ENCODE measurements at regions not wholly inside any gene's neighbourhood (a gene's known extent, or its start where the extent isn't known, plus 50 kb on each side); places are given as distances from the start of the nearest gene placed in this dataset.

DNA sequence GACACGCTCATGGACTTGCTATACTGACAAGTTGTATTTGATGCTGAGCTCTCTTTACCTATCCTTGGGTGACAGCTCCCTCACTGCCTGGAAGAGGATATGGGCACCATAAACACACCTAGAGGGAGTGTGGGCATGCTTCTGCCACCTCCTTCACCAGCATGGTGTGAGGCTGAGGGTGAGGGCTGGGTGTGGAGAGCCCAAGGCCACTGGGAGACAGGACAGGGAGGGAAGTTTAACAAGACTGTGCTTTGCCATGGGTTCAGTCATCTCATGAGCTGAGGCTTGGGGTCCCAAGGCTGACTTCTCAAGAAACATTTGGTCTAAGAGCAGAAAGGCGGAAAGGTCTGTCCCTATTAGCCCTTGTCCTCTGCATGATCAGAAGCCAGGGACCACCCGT, 93.6 kb upstream of the ANKRD55 start:
- intact Hi-C loops (cut with DNase I) = no loop called here
- 100% methylated on average over 3 of the region's 3 CpGs for WGBS
- TF ChIP-seq EP300 (IDR thresholded peaks at IDR 0.05) (no peak), POLR2A (IDR thresholded peaks at IDR 0.05; ENCODE audit: low read depth) (no peak), POLR2AphosphoS5 (IDR thresholded peaks at IDR 0.05) (no peak)
- TF ChIP-seq, protein P1, sequence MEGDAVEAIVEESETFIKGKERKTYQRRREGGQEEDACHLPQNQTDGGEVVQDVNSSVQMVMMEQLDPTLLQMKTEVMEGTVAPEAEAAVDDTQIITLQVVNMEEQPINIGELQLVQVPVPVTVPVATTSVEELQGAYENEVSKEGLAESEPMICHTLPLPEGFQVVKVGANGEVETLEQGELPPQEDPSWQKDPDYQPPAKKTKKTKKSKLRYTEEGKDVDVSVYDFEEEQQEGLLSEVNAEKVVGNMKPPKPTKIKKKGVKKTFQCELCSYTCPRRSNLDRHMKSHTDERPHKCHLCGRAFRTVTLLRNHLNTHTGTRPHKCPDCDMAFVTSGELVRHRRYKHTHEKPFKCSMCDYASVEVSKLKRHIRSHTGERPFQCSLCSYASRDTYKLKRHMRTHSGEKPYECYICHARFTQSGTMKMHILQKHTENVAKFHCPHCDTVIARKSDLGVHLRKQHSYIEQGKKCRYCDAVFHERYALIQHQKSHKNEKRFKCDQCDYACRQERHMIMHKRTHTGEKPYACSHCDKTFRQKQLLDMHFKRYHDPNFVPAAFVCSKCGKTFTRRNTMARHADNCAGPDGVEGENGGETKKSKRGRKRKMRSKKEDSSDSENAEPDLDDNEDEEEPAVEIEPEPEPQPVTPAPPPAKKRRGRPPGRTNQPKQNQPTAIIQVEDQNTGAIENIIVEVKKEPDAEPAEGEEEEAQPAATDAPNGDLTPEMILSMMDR (IDR thresholded peaks at IDR 0.05) = no peak
- H3K36me3 ChIP-seq = no peaks in the 10 kb centered on the region
- no peak overlapping the region for H3K27ac ChIP-seq (replicated peaks in 1 of 4)
- no peak overlapping the region for H3K4me3 ChIP-seq
- H3K9me3 ChIP-seq = no peaks in the 10 kb centered on the region
- H3K27me3 ChIP-seq = no peaks in the 10 kb centered on the region
- DNase-seq (ENCODE audit: extremely low spot score) = no peak
- peaks cover 0 to 6% (median 2%) of the 10 kb centered on the region in 4 donors for H3K4me1 ChIP-seq

DNA sequence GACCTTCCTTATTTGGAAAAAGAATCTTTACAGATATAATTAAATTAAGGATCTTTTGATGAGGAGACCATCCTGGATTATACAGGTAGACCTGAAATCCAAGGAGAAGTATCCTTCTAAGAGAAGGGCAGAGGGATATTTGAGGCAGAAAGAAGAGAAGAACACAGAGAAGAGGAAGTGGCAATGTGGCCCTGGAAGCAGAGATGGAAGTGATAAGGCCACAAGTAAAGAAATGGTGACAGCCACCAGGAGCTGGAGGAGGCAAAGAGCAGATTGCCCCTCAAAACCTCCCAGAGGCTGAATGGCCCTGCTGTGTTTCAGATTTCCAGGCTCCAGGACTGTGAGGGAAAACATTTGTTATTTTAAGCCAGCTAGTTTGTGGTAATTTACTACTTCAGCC, 93.0 kb upstream of the ANKRD55 start:
- intact Hi-C loops (cut with DNase I) = no loop called here
- H3K9me3 ChIP-seq = no peaks in the 10 kb centered on the region
- H3K4me1 ChIP-seq = peaks cover 0 to 6% (median 2%) of the 10 kb centered on the region in 4 donors
- no peak overlapping the region for H3K4me3 ChIP-seq
- no peak overlapping the region for H3K27ac ChIP-seq (replicated peaks in 1 of 4)
- no peaks in the 10 kb centered on the region for H3K36me3 ChIP-seq
- no peaks in the 10 kb centered on the region for H3K27me3 ChIP-seq
- no peak for DNase-seq (ENCODE audit: extremely low spot score)
- TF ChIP-seq, protein P1 (IDR thresholded peaks at IDR 0.05) = no peak
- TF ChIP-seq POLR2A (IDR thresholded peaks at IDR 0.05; ENCODE audit: low read depth) (no peak), EP300 (IDR thresholded peaks at IDR 0.05) (no peak), POLR2AphosphoS5 (IDR thresholded peaks at IDR 0.05) (no peak)

DNA sequence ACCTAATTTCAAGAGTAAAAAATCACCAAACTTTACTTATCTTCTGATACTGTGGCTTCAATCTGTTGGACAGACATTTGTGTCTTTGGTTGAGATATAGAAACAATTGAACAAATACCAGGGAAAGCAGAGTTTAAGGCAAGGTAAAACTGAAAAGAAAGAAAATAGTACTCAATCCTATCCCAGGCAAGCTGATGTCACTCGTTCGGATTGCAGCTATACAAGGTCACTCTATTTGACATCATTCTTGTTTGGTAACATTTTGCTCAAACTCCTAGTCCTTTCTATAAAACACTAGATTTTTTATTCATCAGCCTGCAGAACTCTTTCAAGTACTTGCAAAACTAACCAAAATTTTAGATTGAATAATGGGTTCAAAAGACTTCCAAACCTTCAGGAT, 91.9 kb upstream of the ANKRD55 start:
- H3K4me3 ChIP-seq = no peak overlapping the region
- no peak for DNase-seq (ENCODE audit: extremely low spot score)
- WGBS = 93% methylated on average over 2 of the region's 2 CpGs
- H3K27me3 ChIP-seq = no peaks in the 10 kb centered on the region
- TF ChIP-seq EP300 (IDR thresholded peaks at IDR 0.05) = no peak
- TF ChIP-seq, protein P1 (IDR thresholded peaks at IDR 0.05) = no peak
- TF ChIP-seq POLR2A (IDR thresholded peaks at IDR 0.05; ENCODE audit: low read depth) = no peak
- no peak for TF ChIP-seq POLR2AphosphoS5 (IDR thresholded peaks at IDR 0.05)
- intact Hi-C loops (cut with DNase I) = no loop called here
- H3K9me3 ChIP-seq = no peaks in the 10 kb centered on the region
- H3K27ac ChIP-seq (replicated peaks in 1 of 4) = no peak overlapping the region
- peaks cover under 1 to 6% (median 3%) of the 10 kb centered on the region in 4 donors for H3K4me1 ChIP-seq
- H3K36me3 ChIP-seq = no peaks in the 10 kb centered on the region

DNA sequence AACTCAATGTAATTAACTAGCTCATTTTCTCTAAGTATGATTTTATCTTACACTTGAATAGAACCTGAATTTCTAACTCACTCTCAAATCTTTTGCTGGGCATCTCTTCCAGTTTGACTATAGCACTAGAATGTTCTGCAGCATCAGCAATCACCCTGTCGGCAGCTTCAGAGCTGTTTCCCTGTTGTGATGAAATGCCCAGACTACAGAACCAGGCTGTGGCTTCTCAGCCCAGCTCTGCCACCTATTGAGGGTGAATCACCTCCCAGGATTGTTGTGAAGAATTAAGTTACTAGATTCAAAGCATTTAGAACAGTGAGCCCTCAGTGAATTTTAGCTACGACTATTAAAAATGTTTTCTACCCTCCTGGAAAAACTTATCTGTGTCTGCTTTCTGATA, 90.4 kb upstream of the ANKRD55 start:
- H3K4me3 ChIP-seq = no peak overlapping the region
- intact Hi-C loops (cut with DNase I) = no loop called here
- no peak for TF ChIP-seq EP300 (IDR thresholded peaks at IDR 0.05)
- TF ChIP-seq, protein P1 (IDR thresholded peaks at IDR 0.05) = no peak
- TF ChIP-seq POLR2AphosphoS5 (IDR thresholded peaks at IDR 0.05) = no peak
- no peak for TF ChIP-seq POLR2A (IDR thresholded peaks at IDR 0.05; ENCODE audit: low read depth)
- H3K4me1 ChIP-seq = peaks cover 0 to 11% (median 5%) of the 10 kb centered on the region in 4 donors
- 79% methylated on average over 2 of the region's 2 CpGs for WGBS
- no peaks in the 10 kb centered on the region for H3K27me3 ChIP-seq
- H3K27ac ChIP-seq (replicated peaks in 1 of 4) = no peak overlapping the region
- no peaks in the 10 kb centered on the region for H3K9me3 ChIP-seq
- H3K36me3 ChIP-seq = no peaks in the 10 kb centered on the region
- DNase-seq (ENCODE audit: extremely low spot score) = no peak

DNA sequence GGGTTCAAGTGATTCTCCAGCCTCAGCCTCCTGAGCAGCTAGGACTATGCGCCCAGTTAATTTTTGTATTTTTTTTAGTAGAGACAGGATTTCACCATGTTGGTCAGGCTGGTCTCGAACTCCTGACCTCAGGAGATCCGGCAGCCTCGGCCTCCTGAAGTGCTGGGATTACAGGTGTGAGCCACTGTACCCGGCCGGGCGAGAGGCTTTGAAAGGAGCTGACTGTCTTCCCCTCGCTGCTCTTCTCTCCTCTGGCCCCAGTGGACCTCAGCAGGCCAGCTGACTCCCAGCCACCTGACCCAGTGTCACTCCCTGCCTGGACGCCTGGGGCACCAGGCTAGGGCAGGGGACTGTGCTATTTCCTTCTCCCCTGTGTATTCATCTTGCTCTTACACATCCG, 89.5 kb upstream of the ANKRD55 start:
- H3K4me3 ChIP-seq = no peak overlapping the region
- DNase-seq (ENCODE audit: extremely low spot score) = no peak
- intact Hi-C loops (cut with DNase I) = no loop called here
- WGBS = 94% methylated on average over 10 of the region's 10 CpGs
- H3K9me3 ChIP-seq = no peaks in the 10 kb centered on the region
- TF ChIP-seq EP300 (IDR thresholded peaks at IDR 0.05) (no peak), POLR2AphosphoS5 (IDR thresholded peaks at IDR 0.05) (no peak), POLR2A (IDR thresholded peaks at IDR 0.05; ENCODE audit: low read depth) (no peak)
- TF ChIP-seq, protein P1 (IDR thresholded peaks at IDR 0.05) = no peak
- H3K27ac ChIP-seq (replicated peaks in 1 of 4) = no peak overlapping the region
- H3K4me1 ChIP-seq = peaks cover 0 to 11% (median 5%) of the 10 kb centered on the region in 4 donors
- H3K27me3 ChIP-seq = no peaks in the 10 kb centered on the region
- H3K36me3 ChIP-seq = no peaks in the 10 kb centered on the region
